ENCODE measurements at regions not wholly inside any gene's neighbourhood (a gene's known extent, or its start where the extent isn't known, plus 50 kb on each side); places are given as distances from the start of the nearest gene placed in this dataset.

DNA sequence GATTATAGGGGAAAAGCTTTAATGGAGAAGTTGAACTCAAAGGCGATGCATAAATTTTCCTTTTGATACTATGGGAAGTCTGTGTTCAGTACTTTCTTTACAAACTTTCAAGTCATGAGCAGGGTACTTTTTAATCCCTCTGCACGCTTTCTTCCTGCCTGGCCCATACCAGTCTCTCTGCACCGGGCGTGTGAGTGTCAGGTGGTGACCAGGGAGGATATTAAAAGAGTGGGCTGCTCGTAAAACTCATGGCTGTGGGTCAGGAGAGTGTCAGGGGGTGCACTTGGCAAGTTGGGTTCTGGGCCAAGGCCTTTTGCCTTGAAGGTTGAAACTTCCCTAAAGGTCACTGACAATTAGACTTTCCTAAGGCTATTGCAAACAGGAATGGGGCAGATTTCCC, 367.8 kb downstream of the GPD2 start:
- no peaks in the 10 kb centered on the region for H3K4me1 Mint-ChIP-seq
- H3K27ac Mint-ChIP-seq = no peak overlapping the region
- no peaks in the 10 kb centered on the region for H3K27me3 Mint-ChIP-seq
- no peak for DNase-seq (ENCODE audit: low spot score in 2 of 2)
- ATAC-seq (ENCODE audit: low read depth) = no peak
- H3K4me3 Mint-ChIP-seq = no peak overlapping the region
- no peaks in the 10 kb centered on the region for H3K36me3 Mint-ChIP-seq
- H3K9me3 Mint-ChIP-seq = peaks cover 5% of the 10 kb centered on the region

DNA sequence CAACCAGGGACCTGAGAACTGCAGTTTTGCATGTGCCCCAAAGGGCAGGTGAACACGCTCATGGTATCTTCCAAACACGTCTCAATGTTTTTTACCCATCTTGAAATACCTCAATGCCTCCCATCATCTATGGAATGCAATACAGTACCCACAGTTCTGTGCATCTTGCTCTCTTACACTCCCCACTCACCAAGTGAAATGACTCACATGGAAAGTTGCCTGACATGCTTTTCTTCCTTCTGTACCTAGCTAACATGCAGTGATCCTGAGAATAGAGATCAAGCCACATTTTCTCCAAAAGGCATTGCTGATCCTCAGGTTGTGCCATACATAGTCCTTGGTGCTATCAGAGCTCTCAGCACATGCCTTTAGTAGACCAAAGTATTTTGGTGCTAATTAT, 373.9 kb downstream of the GPD2 start:
- ATAC-seq (ENCODE audit: low read depth) (no peak), DNase-seq (ENCODE audit: low spot score in 2 of 2) (no peak)
- Mint-ChIP-seq H3K4me1 (no peaks in the 10 kb centered on the region), H3K27me3 (no peaks in the 10 kb centered on the region), H3K27ac (no peak overlapping the region), H3K4me3 (no peak overlapping the region), H3K9me3 (peaks cover 8% of the 10 kb centered on the region), H3K36me3 (no peaks in the 10 kb centered on the region)

DNA sequence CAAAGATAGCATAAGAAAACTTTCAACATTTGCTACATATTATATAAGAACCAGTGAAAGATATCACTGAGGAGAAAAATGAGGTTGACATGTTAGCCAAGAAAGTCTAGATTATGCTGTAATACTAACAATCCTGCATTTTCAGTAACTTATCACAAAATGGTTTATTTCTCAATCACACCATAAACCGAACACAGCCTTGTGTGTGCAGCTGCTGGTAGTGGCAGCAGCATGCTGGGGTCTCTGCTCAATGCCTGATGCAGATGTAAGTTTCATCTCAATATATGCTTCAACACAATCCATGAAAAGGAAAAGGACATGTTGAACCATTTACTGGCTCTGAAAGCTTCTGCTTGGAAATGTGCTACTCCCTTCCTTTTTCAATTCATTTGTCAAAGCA, 376.3 kb downstream of the GPD2 start:
- H3K36me3 Mint-ChIP-seq = no peaks in the 10 kb centered on the region
- H3K9me3 Mint-ChIP-seq = peaks cover 8% of the 10 kb centered on the region
- H3K4me3 Mint-ChIP-seq = no peak overlapping the region
- no peak for DNase-seq (ENCODE audit: low spot score in 2 of 2)
- H3K27ac Mint-ChIP-seq = no peak overlapping the region
- no peak for ATAC-seq (ENCODE audit: low read depth)
- no peaks in the 10 kb centered on the region for H3K27me3 Mint-ChIP-seq
- H3K4me1 Mint-ChIP-seq = no peaks in the 10 kb centered on the region

DNA sequence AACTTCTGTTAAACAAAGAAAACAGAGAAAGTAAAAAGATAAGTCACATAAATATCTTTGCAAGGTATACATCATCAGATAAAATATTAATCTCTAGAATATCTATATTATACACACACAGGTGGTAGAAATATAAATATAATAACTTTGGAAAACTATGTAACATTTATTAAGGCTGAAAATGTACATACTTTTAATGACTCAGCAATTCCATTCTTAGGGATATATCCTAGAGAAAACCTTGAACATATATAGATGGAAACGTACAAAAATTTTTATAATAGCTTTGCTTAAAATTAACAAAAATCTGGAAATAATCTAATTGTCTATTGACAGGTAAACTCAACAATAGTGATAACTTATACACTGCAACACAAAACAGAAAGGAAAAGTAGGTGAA, 381.3 kb downstream of the GPD2 start:
- Mint-ChIP-seq H3K4me3 (no peak overlapping the region), H3K4me1 (no peaks in the 10 kb centered on the region), H3K9me3 (no peaks in the 10 kb centered on the region), H3K27me3 (no peaks in the 10 kb centered on the region), H3K36me3 (no peaks in the 10 kb centered on the region), H3K27ac (no peak overlapping the region)
- ATAC-seq (ENCODE audit: low read depth) = no peak
- DNase-seq (ENCODE audit: low spot score in 2 of 2) = no peak

DNA sequence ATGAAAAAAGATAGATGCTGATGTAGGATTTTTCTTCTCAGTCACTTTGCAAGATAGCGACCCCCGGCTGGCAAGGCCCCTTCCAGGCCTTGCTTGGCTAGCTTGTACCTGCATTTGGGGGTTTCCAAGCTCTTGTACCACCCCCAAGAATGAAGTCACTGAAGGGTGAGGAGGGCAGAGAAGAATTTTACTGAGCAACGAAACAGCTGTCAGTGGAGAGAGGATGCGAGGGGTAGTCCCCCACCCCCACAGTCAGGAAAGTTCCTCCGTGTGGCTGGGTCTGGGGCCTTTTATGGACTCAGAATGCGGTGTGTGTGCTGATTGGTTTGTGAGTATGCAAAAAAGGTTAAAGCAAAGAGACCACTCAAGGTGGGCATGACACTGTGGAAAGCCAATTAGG, 382.0 kb downstream of the GPD2 start:
- no peak for ATAC-seq (ENCODE audit: low read depth)
- Mint-ChIP-seq H3K27ac (no peak overlapping the region), H3K4me1 (no peaks in the 10 kb centered on the region), H3K36me3 (no peaks in the 10 kb centered on the region), H3K27me3 (no peaks in the 10 kb centered on the region), H3K4me3 (no peak overlapping the region), H3K9me3 (no peaks in the 10 kb centered on the region)
- DNase-seq (ENCODE audit: low spot score in 2 of 2) = no peak

DNA sequence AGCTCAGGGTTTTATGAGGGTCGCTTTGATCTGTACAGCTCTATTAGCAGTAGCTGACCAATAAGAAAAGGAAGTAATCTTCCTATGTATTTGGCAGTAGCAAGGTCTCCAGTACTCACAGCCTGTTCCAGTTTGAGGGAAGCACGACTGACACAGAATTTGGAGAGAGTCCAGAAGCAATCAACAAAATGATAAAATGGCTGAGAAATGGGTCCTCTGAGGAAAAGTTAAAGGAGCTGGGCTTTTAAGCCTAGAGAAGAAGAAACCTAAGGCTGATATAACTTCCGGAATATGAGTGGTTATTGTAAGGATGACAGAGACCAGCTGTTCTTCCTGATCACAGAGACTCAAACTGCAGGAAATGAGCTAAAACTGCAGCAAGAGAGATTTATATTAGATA, 382.8 kb downstream of the GPD2 start:
- Mint-ChIP-seq H3K36me3 (no peaks in the 10 kb centered on the region), H3K4me3 (no peak overlapping the region), H3K9me3 (no peaks in the 10 kb centered on the region), H3K27me3 (no peaks in the 10 kb centered on the region), H3K4me1 (no peaks in the 10 kb centered on the region), H3K27ac (no peak overlapping the region)
- ATAC-seq (ENCODE audit: low read depth) (no peak), DNase-seq (ENCODE audit: low spot score in 2 of 2) (no peak)

DNA sequence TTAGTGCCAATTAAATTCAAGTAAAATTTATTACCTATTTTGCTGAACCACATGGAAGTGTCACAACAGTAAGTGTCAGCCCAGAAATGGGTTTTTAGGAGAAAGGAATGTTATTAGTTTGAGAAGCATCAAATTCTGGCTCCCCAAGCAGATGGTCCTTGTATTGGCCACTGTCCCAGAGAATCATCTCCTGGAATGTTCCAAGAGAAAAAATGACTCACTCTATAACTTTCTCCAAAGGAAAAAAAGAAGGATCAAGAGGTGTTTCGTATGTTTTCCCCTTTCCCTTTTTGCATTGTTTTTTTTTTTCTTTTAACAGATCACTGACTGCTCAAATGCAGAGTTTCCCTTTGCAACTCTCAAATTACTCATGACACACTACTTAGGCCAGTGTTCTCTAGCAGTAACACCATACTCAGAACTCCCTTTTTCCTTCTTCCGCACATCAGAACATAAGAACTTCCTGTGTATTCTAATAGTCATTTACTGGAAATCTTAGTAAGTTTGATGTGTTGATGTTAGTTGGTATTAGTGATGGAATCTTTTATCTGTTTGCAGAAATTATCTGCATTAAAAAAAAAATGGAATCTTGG, 390.3 kb downstream of the GPD2 start:
- H3K27me3 Mint-ChIP-seq = no peaks in the 10 kb centered on the region
- ATAC-seq (ENCODE audit: low read depth) (no peak), DNase-seq (ENCODE audit: low spot score in 2 of 2) (no peak)
- no peak overlapping the region for H3K27ac Mint-ChIP-seq
- no peaks in the 10 kb centered on the region for H3K36me3 Mint-ChIP-seq
- peaks cover 4% of the 10 kb centered on the region for H3K9me3 Mint-ChIP-seq
- no peak overlapping the region for H3K4me3 Mint-ChIP-seq
- H3K4me1 Mint-ChIP-seq = no peaks in the 10 kb centered on the region

- Mint-ChIP-seq H3K27ac (no peak overlapping the region), H3K4me1 (no peaks in the 10 kb centered on the region), H3K36me3 (no peaks in the 10 kb centered on the region), H3K9me3 (peaks cover 5% of the 10 kb centered on the region), H3K27me3 (peaks cover 4% of the 10 kb centered on the region), H3K4me3 (no peak overlapping the region)
- DNase-seq (ENCODE audit: low spot score in 2 of 2) (no peak), ATAC-seq (ENCODE audit: low read depth) (no peak)
Observed at GRCh38 chr2:156834431-156834830, 398.3 kb downstream of the GPD2 start.

DNA sequence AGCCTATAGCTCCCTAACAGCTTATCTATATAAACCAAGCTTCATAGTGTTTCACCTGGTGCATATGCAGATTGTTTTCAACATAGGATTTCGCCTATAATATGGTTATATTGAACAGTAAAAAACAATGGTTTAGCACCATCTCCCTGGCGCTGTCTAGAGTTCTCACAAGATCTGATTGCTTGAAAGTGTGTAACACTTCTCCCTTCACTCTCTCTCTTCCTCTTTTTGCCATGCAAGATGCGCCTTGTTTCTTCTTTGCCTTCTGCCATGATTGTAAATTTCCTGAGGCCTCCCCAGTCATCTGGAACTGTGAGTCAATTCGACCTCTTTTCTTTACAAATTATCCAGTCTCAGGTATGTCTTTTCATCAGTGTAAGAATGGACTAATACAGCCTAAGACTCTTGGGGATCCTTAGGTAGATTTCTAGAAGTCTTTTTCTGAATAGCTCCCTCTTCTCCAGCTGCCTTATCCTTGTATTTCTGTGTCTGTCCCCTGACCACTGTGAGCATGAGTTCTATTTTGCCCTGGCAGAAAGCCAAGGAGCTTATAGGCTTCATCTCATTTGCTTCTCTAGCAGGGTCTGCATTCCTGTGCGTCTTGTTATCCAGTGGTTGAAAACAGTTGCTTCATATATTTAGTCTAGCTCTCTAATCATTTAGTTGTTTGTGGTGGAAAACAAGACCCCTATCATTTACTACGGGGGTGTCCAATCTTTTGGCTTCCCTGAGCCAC, 401.6 kb downstream of the GPD2 start:
- DNase-seq (ENCODE audit: low spot score in 2 of 2) (no peak), ATAC-seq (ENCODE audit: low read depth) (no peak)
- Mint-ChIP-seq H3K4me1 (no peaks in the 10 kb centered on the region), H3K27ac (no peak overlapping the region), H3K4me3 (no peak overlapping the region), H3K36me3 (no peaks in the 10 kb centered on the region), H3K27me3 (peaks cover 4% of the 10 kb centered on the region), H3K9me3 (peaks cover 4% of the 10 kb centered on the region)

GRCh38 chr2:156841321-156841720, 405.1 kb downstream of the GPD2 start:
- no peaks in the 10 kb centered on the region for H3K36me3 Mint-ChIP-seq
- H3K4me3 Mint-ChIP-seq = no peak overlapping the region
- H3K27ac Mint-ChIP-seq = no peak overlapping the region
- no peak for DNase-seq (ENCODE audit: low spot score in 2 of 2)
- no peak for ATAC-seq (ENCODE audit: low read depth)
- H3K9me3 Mint-ChIP-seq = peaks cover 4% of the 10 kb centered on the region
- peaks cover 4% of the 10 kb centered on the region for H3K27me3 Mint-ChIP-seq
- no peaks in the 10 kb centered on the region for H3K4me1 Mint-ChIP-seq

DNA sequence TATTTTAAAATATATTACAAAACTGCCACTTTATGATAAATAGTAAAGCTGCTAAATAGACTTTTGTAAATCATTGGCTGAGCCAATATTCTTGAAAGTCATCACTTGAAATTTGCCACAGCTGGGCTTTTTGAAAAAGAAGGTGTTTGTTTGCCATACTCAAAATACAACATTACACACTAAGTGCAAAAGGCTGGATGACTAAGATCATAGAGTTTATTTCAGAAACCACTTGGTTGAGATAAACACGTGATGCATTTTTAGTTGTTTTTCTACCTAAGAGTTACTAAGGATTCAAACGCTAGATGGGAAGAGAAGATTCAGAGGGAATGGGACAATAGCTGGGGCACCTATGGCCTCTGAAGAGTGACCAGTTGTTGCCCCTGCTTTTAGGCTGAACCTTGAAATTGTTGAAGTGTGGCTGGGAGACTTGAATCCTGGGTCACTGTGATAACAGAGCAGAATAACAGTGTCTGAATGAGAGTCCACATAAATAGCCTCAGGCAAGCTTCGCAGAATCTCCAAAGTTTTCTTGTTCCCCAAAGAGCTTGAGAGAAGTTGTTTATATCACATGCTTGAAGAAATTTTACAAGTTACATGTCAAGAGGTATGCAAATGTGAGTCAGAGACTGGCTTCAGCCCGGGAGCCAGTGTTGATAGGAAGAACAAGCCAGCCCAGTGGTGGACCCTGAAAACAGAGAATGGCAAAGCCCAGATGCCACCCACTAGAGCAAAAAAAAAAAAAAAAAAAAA, 409.8 kb downstream of the GPD2 start:
- Mint-ChIP-seq H3K4me3 (no peak overlapping the region), H3K4me1 (no peaks in the 10 kb centered on the region), H3K27ac (no peak overlapping the region), H3K36me3 (no peaks in the 10 kb centered on the region), H3K27me3 (no peaks in the 10 kb centered on the region), H3K9me3 (no peaks in the 10 kb centered on the region)
- DNase-seq (ENCODE audit: low spot score in 2 of 2) (no peak), ATAC-seq (ENCODE audit: low read depth) (no peak)

GRCh38 chr2:156852210-156852609, 405.3 kb upstream of the GALNT5 start:
- Mint-ChIP-seq H3K27ac (no peak overlapping the region), H3K36me3 (no peaks in the 10 kb centered on the region), H3K9me3 (peaks cover 5% of the 10 kb centered on the region), H3K4me1 (no peaks in the 10 kb centered on the region), H3K4me3 (no peak overlapping the region), H3K27me3 (no peaks in the 10 kb centered on the region)
- ATAC-seq (ENCODE audit: low read depth) (no peak), DNase-seq (ENCODE audit: low spot score in 2 of 2) (no peak)

DNA sequence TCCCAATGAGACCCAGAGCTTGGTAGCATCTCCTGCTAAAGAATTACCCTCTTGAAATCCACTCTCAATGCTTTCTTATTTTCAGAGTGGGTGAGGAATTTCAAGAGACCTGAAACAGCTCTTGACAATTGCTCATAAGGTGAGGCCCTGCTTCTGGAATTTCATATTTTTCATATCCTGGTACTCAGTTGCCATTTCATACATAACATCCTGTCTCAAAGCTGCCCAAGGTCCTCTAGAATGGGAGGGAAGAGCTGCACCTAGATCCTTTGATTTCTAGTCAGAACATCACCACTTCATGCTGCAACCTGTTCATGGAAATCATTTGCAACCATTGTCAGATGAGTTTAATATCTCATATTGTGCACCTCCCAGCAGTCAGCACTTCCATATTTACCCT, 404.8 kb upstream of the GALNT5 start:
- DNase-seq (ENCODE audit: low spot score in 2 of 2) (no peak), ATAC-seq (ENCODE audit: low read depth) (no peak)
- Mint-ChIP-seq H3K9me3 (peaks cover 5% of the 10 kb centered on the region), H3K27ac (no peak overlapping the region), H3K27me3 (no peaks in the 10 kb centered on the region), H3K4me1 (no peaks in the 10 kb centered on the region), H3K36me3 (no peaks in the 10 kb centered on the region), H3K4me3 (no peak overlapping the region)

DNA sequence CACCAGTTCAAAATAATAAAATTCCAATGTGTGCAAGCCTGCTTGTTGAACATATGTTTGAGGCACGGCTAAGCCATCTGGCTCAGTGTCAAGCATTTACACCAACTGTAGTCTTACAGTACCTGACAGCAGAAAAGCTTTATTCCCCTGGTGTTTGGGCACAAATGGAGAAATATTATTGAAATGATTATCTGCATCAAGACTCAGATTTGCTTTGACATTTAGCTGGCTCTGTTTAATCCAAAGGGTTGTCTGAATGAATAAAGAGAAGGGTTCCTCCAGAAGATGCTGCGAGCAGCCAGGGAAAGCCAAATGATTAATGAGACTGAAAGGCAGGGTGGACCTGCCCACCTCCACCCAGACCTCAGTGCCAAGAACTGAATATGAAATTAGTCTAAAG, 393.2 kb upstream of the GALNT5 start:
- Mint-ChIP-seq H3K36me3 (no peaks in the 10 kb centered on the region), H3K27ac (no peak overlapping the region), H3K4me1 (no peaks in the 10 kb centered on the region), H3K27me3 (no peaks in the 10 kb centered on the region), H3K9me3 (no peaks in the 10 kb centered on the region), H3K4me3 (no peak overlapping the region)
- no peak for DNase-seq (ENCODE audit: low spot score in 2 of 2)
- ATAC-seq (ENCODE audit: low read depth) = no peak

All from memory B cell (primary cell).